ENCODE measurements at regions not wholly inside any gene's neighbourhood (a gene's known extent, or its start where the extent isn't known, plus 50 kb on each side); places are given as distances from the start of the nearest gene placed in this dataset.
A peak's percentile ranks its signal among the peaks of the same experiment; 100 is the strongest.

- H3K27me3 ChIP-seq (ENCODE audit: insufficient read depth, low read length): no peaks in the 10 kb centered on the region
- no peak overlapping the region for H3K9ac ChIP-seq (ENCODE audit: low read depth, low read length)
- no peaks in the 10 kb centered on the region for H3K9me3 ChIP-seq (ENCODE audit: insufficient read depth, low read depth, low read length)
- H3K4me3 ChIP-seq (ENCODE audit: low read length): no peak overlapping the region
- 59% methylated on average over 5 of the region's 5 CpGs for WGBS
- peak overlapping the region; percentile 63; the same call in 1 of the 2 replicates for H3K27ac ChIP-seq (ENCODE audit: low read depth, low read length)
- no peaks in the 10 kb centered on the region for H3K36me3 ChIP-seq (ENCODE audit: insufficient read depth, low read length)
- peaks cover 67% of the 10 kb centered on the region for H3K4me1 ChIP-seq (ENCODE audit: insufficient read depth, low read length)
Measured at GRCh38 chr6:139475241-139475640, 100.8 kb upstream of the CITED2 start.

GRCh38 chr6:139474145-139475108 lies 100.0 kb upstream of the CITED2 start:
- H3K9me3 ChIP-seq (ENCODE audit: insufficient read depth, low read depth, low read length): no peaks in the 10 kb centered on the region
- peak overlapping the region; percentile 23 for H3K4me3 ChIP-seq (ENCODE audit: low read length)
- no peaks in the 10 kb centered on the region for H3K36me3 ChIP-seq (ENCODE audit: insufficient read depth, low read length)
- peaks cover 59% of the 10 kb centered on the region for H3K4me1 ChIP-seq (ENCODE audit: insufficient read depth, low read length)
- H3K27ac ChIP-seq (ENCODE audit: low read depth, low read length): peak overlapping the region; percentile 90
- peak overlapping the region; percentile 65 for H3K9ac ChIP-seq (ENCODE audit: low read depth, low read length)
- no peaks in the 10 kb centered on the region for H3K27me3 ChIP-seq (ENCODE audit: insufficient read depth, low read length)
- 16% methylated on average over 7 of the region's 7 CpGs for WGBS

GRCh38 chr6:139473731-139474130 lies 99.3 kb upstream of the CITED2 start:
- Histone ChIP-seq H3K27me3 (ENCODE audit: insufficient read depth, low read length) (no peaks in the 10 kb centered on the region), H3K9ac (ENCODE audit: low read depth, low read length) (peak overlapping the region; percentile 65; the same call in 1 of the 2 replicates), H3K4me1 (ENCODE audit: insufficient read depth, low read length) (peaks cover 56% of the 10 kb centered on the region), H3K27ac (ENCODE audit: low read depth, low read length) (peak overlapping the region; percentile 90), H3K4me3 (ENCODE audit: low read length) (peak overlapping the region; percentile 23; the same call in 1 of the 2 replicates), H3K9me3 (ENCODE audit: insufficient read depth, low read depth, low read length) (no peaks in the 10 kb centered on the region), H3K36me3 (ENCODE audit: insufficient read depth, low read length) (no peaks in the 10 kb centered on the region)
- 50% methylated on average over 2 of the region's 2 CpGs for WGBS

- WGBS: 43% methylated on average over 14 of the region's 14 CpGs
- Histone ChIP-seq H3K4me1 (ENCODE audit: insufficient read depth, low read length) (peaks cover 61% of the 10 kb centered on the region), H3K9ac (ENCODE audit: low read depth, low read length) (peak overlapping the region; percentile 65; the same call in 1 of the 2 replicates), H3K27ac (ENCODE audit: low read depth, low read length) (peak overlapping the region; percentile 90), H3K9me3 (ENCODE audit: insufficient read depth, low read depth, low read length) (no peaks in the 10 kb centered on the region), H3K27me3 (ENCODE audit: insufficient read depth, low read length) (no peaks in the 10 kb centered on the region), H3K36me3 (ENCODE audit: insufficient read depth, low read length) (no peaks in the 10 kb centered on the region), H3K4me3 (ENCODE audit: low read length) (no peak overlapping the region)
Measured at GRCh38 chr6:139473231-139473701, 98.8 kb upstream of the CITED2 start.

GRCh38 chr6:139472351-139473015 lies 98.0 kb upstream of the CITED2 start:
- Histone ChIP-seq H3K36me3 (ENCODE audit: insufficient read depth, low read length) (no peaks in the 10 kb centered on the region), H3K9ac (ENCODE audit: low read depth, low read length) (no peak overlapping the region)

GRCh38 chr6:139470997-139471396 lies 96.5 kb upstream of the CITED2 start:
- Histone ChIP-seq H3K4me3 (ENCODE audit: low read length) (no peak overlapping the region), H3K27ac (ENCODE audit: low read depth, low read length) (no peak overlapping the region), H3K9ac (ENCODE audit: low read depth, low read length) (no peak overlapping the region), H3K4me1 (ENCODE audit: insufficient read depth, low read length) (peaks cover 45% of the 10 kb centered on the region), H3K36me3 (ENCODE audit: insufficient read depth, low read length) (no peaks in the 10 kb centered on the region), H3K27me3 (ENCODE audit: insufficient read depth, low read length) (no peaks in the 10 kb centered on the region), H3K9me3 (ENCODE audit: insufficient read depth, low read depth, low read length) (no peaks in the 10 kb centered on the region)
- WGBS: 86% methylated on average over 7 of the region's 8 CpGs

More at GRCh38 chr6:139472351-139473015, 98.0 kb upstream of the CITED2 start:
- no peak overlapping the region for H3K4me3 ChIP-seq (ENCODE audit: low read length)
- H3K9me3 ChIP-seq (ENCODE audit: insufficient read depth, low read depth, low read length): no peaks in the 10 kb centered on the region
- peaks cover 60% of the 10 kb centered on the region for H3K4me1 ChIP-seq (ENCODE audit: insufficient read depth, low read length)
- peak overlapping the region; percentile 20; the same call in 1 of the 2 replicates for H3K27ac ChIP-seq (ENCODE audit: low read depth, low read length)
- H3K27me3 ChIP-seq (ENCODE audit: insufficient read depth, low read length): no peaks in the 10 kb centered on the region
- 94% methylated on average over 12 of the region's 12 CpGs for WGBS

GRCh38 chr6:139468178-139468819 lies 93.9 kb upstream of the CITED2 start:
- WGBS: 67% methylated on average over 2 of the region's 4 CpGs
- no peaks in the 10 kb centered on the region for H3K27me3 ChIP-seq (ENCODE audit: insufficient read depth, low read length)
- peaks cover 18% of the 10 kb centered on the region for H3K4me1 ChIP-seq (ENCODE audit: insufficient read depth, low read length)
- no peak overlapping the region for H3K4me3 ChIP-seq (ENCODE audit: low read length)
- no peaks in the 10 kb centered on the region for H3K9me3 ChIP-seq (ENCODE audit: insufficient read depth, low read depth, low read length)
- H3K27ac ChIP-seq (ENCODE audit: low read depth, low read length): no peak overlapping the region
- no peaks in the 10 kb centered on the region for H3K36me3 ChIP-seq (ENCODE audit: insufficient read depth, low read length)
- H3K9ac ChIP-seq (ENCODE audit: low read depth, low read length): no peak overlapping the region

GRCh38 chr6:139457476-139457875 lies 83.0 kb upstream of the CITED2 start:
- H3K4me3 ChIP-seq (ENCODE audit: low read length): no peak overlapping the region
- no peaks in the 10 kb centered on the region for H3K27me3 ChIP-seq (ENCODE audit: insufficient read depth, low read length)
- no peak overlapping the region for H3K27ac ChIP-seq (ENCODE audit: low read depth, low read length)
- peaks cover 2% of the 10 kb centered on the region for H3K4me1 ChIP-seq (ENCODE audit: insufficient read depth, low read length)
- H3K36me3 ChIP-seq (ENCODE audit: insufficient read depth, low read length): no peaks in the 10 kb centered on the region
- no peak overlapping the region for H3K9ac ChIP-seq (ENCODE audit: low read depth, low read length)
- WGBS: 90% methylated on average over 7 of the region's 7 CpGs
- no peaks in the 10 kb centered on the region for H3K9me3 ChIP-seq (ENCODE audit: insufficient read depth, low read depth, low read length)

- no peak overlapping the region for H3K27ac ChIP-seq (ENCODE audit: low read depth, low read length)
- no peaks in the 10 kb centered on the region for H3K9me3 ChIP-seq (ENCODE audit: insufficient read depth, low read depth, low read length)
- no peak overlapping the region for H3K4me3 ChIP-seq (ENCODE audit: low read length)
- H3K27me3 ChIP-seq (ENCODE audit: insufficient read depth, low read length): no peaks in the 10 kb centered on the region
- H3K36me3 ChIP-seq (ENCODE audit: insufficient read depth, low read length): no peaks in the 10 kb centered on the region
- peaks cover 36% of the 10 kb centered on the region for H3K4me1 ChIP-seq (ENCODE audit: insufficient read depth, low read length)
- H3K9ac ChIP-seq (ENCODE audit: low read depth, low read length): no peak overlapping the region
- WGBS: 83% methylated on average over 2 of the region's 2 CpGs
Measured at GRCh38 chr6:139452148-139452876, 77.9 kb upstream of the CITED2 start.

GRCh38 chr6:139449611-139450000 lies 75.2 kb upstream of the CITED2 start:
- no peaks in the 10 kb centered on the region for H3K9me3 ChIP-seq (ENCODE audit: insufficient read depth, low read depth, low read length)
- H3K36me3 ChIP-seq (ENCODE audit: insufficient read depth, low read length): no peaks in the 10 kb centered on the region
- no peaks in the 10 kb centered on the region for H3K27me3 ChIP-seq (ENCODE audit: insufficient read depth, low read length)
- peak overlapping the region; percentile 43; the same call in 1 of the 2 replicates for H3K9ac ChIP-seq (ENCODE audit: low read depth, low read length)
- no peak overlapping the region for H3K4me3 ChIP-seq (ENCODE audit: low read length)
- peaks cover 46% of the 10 kb centered on the region for H3K4me1 ChIP-seq (ENCODE audit: insufficient read depth, low read length)
- H3K27ac ChIP-seq (ENCODE audit: low read depth, low read length): peak overlapping the region; percentile 11; the same call in 1 of the 2 replicates
